G401 (cell line): ENCODE measurements at regions not wholly inside any gene's neighbourhood (a gene's known extent, or its start where the extent isn't known, plus 50 kb on each side); places are given as distances from the start of the nearest gene placed in this dataset.

Source experiments
- DNase-seq: peaks from one replicate; pipeline ENCODE4 v3.0.0-alpha.2; 2015; ENCODE audit warnings: low spot score
- in situ Hi-C: cut with HindIII; loops from 2 replicates; pipeline ENCODE4 v1.10.0; 2016; ENCODE audit warnings: low sequenced_read_pairs, mixed read lengths

- no peak for DNase-seq
- in situ Hi-C loops = no loop called here
Observed at GRCh38 chr9:102072059-102072764, 333.8 kb upstream of the GRIN3A start.

GRCh38 chr9:102069969-102070368 lies 331.5 kb upstream of the GRIN3A start:
- in situ Hi-C loops = no loop called here
- DNase-seq = no peak

- in situ Hi-C loops = no loop called here
- DNase-seq = no peak
Observed at GRCh38 chr9:102054811-102055210, 316.4 kb upstream of the GRIN3A start.

- in situ Hi-C loops = no loop called here
- DNase-seq = no peak
Observed at GRCh38 chr9:102049586-102050246, 311.3 kb upstream of the GRIN3A start.

GRCh38 chr9:102047549-102047948 lies 309.1 kb upstream of the GRIN3A start:
- in situ Hi-C loops = no loop called here
- no peak for DNase-seq

- in situ Hi-C loops = no loop called here
- no peak for DNase-seq
Observed at GRCh38 chr9:102044133-102044532, 305.7 kb upstream of the GRIN3A start.

GRCh38 chr9:102038006-102038405 lies 299.6 kb upstream of the GRIN3A start:
- in situ Hi-C loops = no loop called here
- DNase-seq = no peak

GRCh38 chr9:102035929-102036328 lies 297.5 kb upstream of the GRIN3A start:
- in situ Hi-C loops = no loop called here

GRCh38 chr9:102032614-102033013 lies 294.2 kb upstream of the GRIN3A start:
- in situ Hi-C loops = no loop called here
- DNase-seq = no peak

More at GRCh38 chr9:102035929-102036328, 297.5 kb upstream of the GRIN3A start:
- no peak for DNase-seq

- in situ Hi-C loops = no loop called here
- no peak for DNase-seq
Observed at GRCh38 chr9:102000956-102001355, 262.5 kb upstream of the GRIN3A start.

- in situ Hi-C loops = no loop called here
- DNase-seq = no peak
Observed at GRCh38 chr9:101999441-101999840, 261.0 kb upstream of the GRIN3A start.

GRCh38 chr9:101995231-101995630 lies 256.8 kb upstream of the GRIN3A start:
- DNase-seq = no peak
- in situ Hi-C loops = no loop called here

- DNase-seq = no peak
- in situ Hi-C loops = no loop called here
Observed at GRCh38 chr9:101993771-101994170, 255.3 kb upstream of the GRIN3A start.

GRCh38 chr9:101991926-101992325 lies 253.5 kb upstream of the GRIN3A start:
- in situ Hi-C loops = no loop called here
- DNase-seq = no peak

GRCh38 chr9:101977614-101978210 lies 239.3 kb upstream of the GRIN3A start:
- in situ Hi-C loops = no loop called here
- peak; percentile 5 for DNase-seq

GRCh38 chr9:101970609-101971008 lies 232.2 kb upstream of the GRIN3A start:
- in situ Hi-C loops = no loop called here
- DNase-seq = no peak

- in situ Hi-C loops = no loop called here
- no peak for DNase-seq
Observed at GRCh38 chr9:101968392-101968791, 229.9 kb upstream of the GRIN3A start.

GRCh38 chr9:101966691-101967090 lies 228.2 kb upstream of the GRIN3A start:
- in situ Hi-C loops = no loop called here
- no peak for DNase-seq

GRCh38 chr9:101957705-101958104 lies 219.3 kb upstream of the GRIN3A start:
- no peak for DNase-seq
- in situ Hi-C loops = no loop called here

- DNase-seq = no peak
- in situ Hi-C loops = no loop called here
Observed at GRCh38 chr9:101951598-101951997, 213.2 kb upstream of the GRIN3A start.

- no peak for DNase-seq
- in situ Hi-C loops = no loop called here
Observed at GRCh38 chr9:101931756-101932155, 193.3 kb upstream of the GRIN3A start.
